Calu3 (cell line): ENCODE measurements at regions not wholly inside any gene's neighbourhood (a gene's known extent, or its start where the extent isn't known, plus 50 kb on each side); places are given as distances from the start of the nearest gene placed in this dataset.

Experiments used
- BruUV-seq: library from RNA; stranded (reverse); fragments of 400-500 nt; replicated peaks from 2 replicates; lab custom pipeline; 2021; lab: Mats Ljungman, UMichigan
- CTCF ChIA-PET: fragments of 300-600 bp; sonication (Branson Sonifier 250); formaldehyde crosslinking; loops from one replicate; lab custom pipeline; 2022; ENCODE audit warnings: antibody characterized with exemption; lab: Charles Lee
- DNase-seq: peaks from one replicate; pipeline ENCODE4 v3.0.0; 2022
- H3K27ac Mint-ChIP-seq: one replicate; pipeline ENCODE4 v1.8.0; 2022; ENCODE audit warnings: mixed read lengths; ENCODE audit not compliant: unreplicated experiment
- H3K27me3 Mint-ChIP-seq: one replicate; pipeline ENCODE4 v1.8.0; 2022; ENCODE audit warnings: mixed read lengths; ENCODE audit not compliant: unreplicated experiment
- H3K36me3 Mint-ChIP-seq: one replicate; pipeline ENCODE4 v1.8.0; 2022; ENCODE audit warnings: mild to moderate bottlenecking, moderate library complexity, mixed read lengths; ENCODE audit not compliant: insufficient read depth, unreplicated experiment
- H3K4me1 Mint-ChIP-seq: one replicate; pipeline ENCODE4 v1.8.0; 2022; ENCODE audit warnings: mild to moderate bottlenecking, low read depth, mixed read lengths; ENCODE audit not compliant: unreplicated experiment
- H3K4me3 Mint-ChIP-seq: one replicate; pipeline ENCODE4 v1.8.0; 2022; ENCODE audit warnings: mild to moderate bottlenecking, low read depth, moderate library complexity, mixed read lengths; ENCODE audit not compliant: unreplicated experiment
- H3K9me3 Mint-ChIP-seq: one replicate; pipeline ENCODE4 v1.8.0; 2022; ENCODE audit warnings: low read depth, mixed read lengths; ENCODE audit not compliant: unreplicated experiment
- CTCF ChIP-seq: fragments of 200-600 bp; IDR thresholded peaks from one replicate; pipeline ENCODE4 v1.8.0; 2022; ENCODE audit warnings: antibody characterized with exemption; ENCODE audit not compliant: unreplicated experiment
- intact Hi-C: fragments of 100-400 bp; cut with micrococcal nuclease; formaldehyde crosslinking; loops from one replicate; pipeline ENCODE4 v1.10.0; 2022; ENCODE audit not compliant: unreplicated experiment

- Mint-ChIP-seq H3K36me3 (no peaks in the 10 kb centered on the region), H3K4me3 (no peak overlapping the region), H3K9me3 (no peaks in the 10 kb centered on the region), H3K27me3 (no peaks in the 10 kb centered on the region), H3K4me1 (no peaks in the 10 kb centered on the region), H3K27ac (no peak overlapping the region)
- DNase-seq: no peak
- CTCF ChIA-PET: no interaction called here
- TF ChIP-seq CTCF: no peak
- intact Hi-C loops: no loop called here
- no TSS peak for BruUV-seq
Observed at GRCh38 chr1:217249857-217250256, 381.0 kb downstream of the GPATCH2 start.

GRCh38 chr1:217244971-217245370 is 385.9 kb downstream of the GPATCH2 start:
- H3K27ac Mint-ChIP-seq: no peak overlapping the region
- CTCF ChIA-PET: no interaction called here
- intact Hi-C loops: no loop called here
- no peaks in the 10 kb centered on the region for H3K36me3 Mint-ChIP-seq
- BruUV-seq: no TSS peak
- no peaks in the 10 kb centered on the region for H3K4me1 Mint-ChIP-seq
- no peak for DNase-seq
- H3K4me3 Mint-ChIP-seq: no peak overlapping the region
- no peaks in the 10 kb centered on the region for H3K9me3 Mint-ChIP-seq
- TF ChIP-seq CTCF: no peak
- H3K27me3 Mint-ChIP-seq: no peaks in the 10 kb centered on the region

GRCh38 chr1:217240656-217241055 is 390.2 kb downstream of the GPATCH2 start:
- Mint-ChIP-seq H3K27me3 (no peaks in the 10 kb centered on the region), H3K9me3 (no peaks in the 10 kb centered on the region), H3K27ac (no peak overlapping the region), H3K36me3 (no peaks in the 10 kb centered on the region), H3K4me3 (no peak overlapping the region), H3K4me1 (no peaks in the 10 kb centered on the region)
- CTCF ChIA-PET: no interaction called here
- intact Hi-C loops: no loop called here
- no peak for TF ChIP-seq CTCF
- no peak for DNase-seq
- no TSS peak for BruUV-seq

GRCh38 chr1:217238945-217239344 is 391.9 kb downstream of the GPATCH2 start:
- CTCF ChIA-PET: no interaction called here
- no peaks in the 10 kb centered on the region for H3K36me3 Mint-ChIP-seq
- intact Hi-C loops: no loop called here
- no peak for DNase-seq
- H3K4me3 Mint-ChIP-seq: no peak overlapping the region
- no peak for TF ChIP-seq CTCF
- H3K4me1 Mint-ChIP-seq: no peaks in the 10 kb centered on the region
- H3K9me3 Mint-ChIP-seq: no peaks in the 10 kb centered on the region
- no peaks in the 10 kb centered on the region for H3K27me3 Mint-ChIP-seq
- H3K27ac Mint-ChIP-seq: no peak overlapping the region
- no TSS peak for BruUV-seq
